IMR-90 (cell line): ENCODE measurements at regions not wholly inside any gene's neighbourhood (a gene's known extent, or its start where the extent isn't known, plus 50 kb on each side); places are given as distances from the start of the nearest gene placed in this dataset.

Source experiments
- ATAC-seq: fragments of 200-7000 bp; cut with Tn5 transposase; 2 replicates; pipeline ENCODE4 v1.9.1; 2020; ENCODE audit warnings: low read depth, mild to moderate bottlenecking, moderate library complexity
- BruUV-seq: library from RNA; stranded (reverse); fragments of 400-500 nt; replicated peaks from 2 replicates; lab custom pipeline; 2021; lab: Mats Ljungman, UMichigan
- CTCF ChIA-PET: fragments of 300-600 bp; formaldehyde crosslinking; extraction: SDS; loops from one replicate; lab custom pipeline; 2021; ENCODE audit warnings: antibody characterized with exemption; lab: Yijun Ruan, JAX
- POLR2A ChIA-PET: fragments of 300-600 bp; sonication (Branson Sonifier 250); formaldehyde crosslinking; loops from one replicate; lab custom pipeline; 2022; ENCODE audit warnings: antibody characterized with exemption; ENCODE audit not compliant: unreplicated experiment; lab: Charles Lee
- DNase-seq: peaks from one replicate; pipeline ENCODE4 v3.0.0; 2013
- H2AFZ ChIP-seq: replicated peaks from 2 replicates; pipeline ENCODE3; 2013; ENCODE audit warnings: low read length, mild to moderate bottlenecking; ENCODE audit not compliant: poor library complexity
- H2AK5ac ChIP-seq: 2 replicates; pipeline ENCODE4 v1.6.1; 2013; ENCODE audit warnings: low read depth, low read length, inconsistent platforms
- H2AK9ac ChIP-seq: replicated peaks from 2 replicates; pipeline ENCODE3; 2013; ENCODE audit warnings: mild to moderate bottlenecking, low read depth, low read length, moderate library complexity; ENCODE audit not compliant: poor library complexity
- H2BK120ac ChIP-seq: 2 replicates; pipeline ENCODE4 v1.6.1; 2013; ENCODE audit warnings: low read depth, low read length, inconsistent platforms
- H2BK15ac ChIP-seq: 3 replicates; pipeline ENCODE4 v1.6.1; 2013; ENCODE audit warnings: low read depth, low read length, inconsistent platforms
- H2BK20ac ChIP-seq: 2 replicates; pipeline ENCODE4 v1.6.1; 2013; ENCODE audit warnings: low read depth, mild to moderate bottlenecking, inconsistent platforms, low read length, moderate library complexity
- H2BK5ac ChIP-seq: 2 replicates; pipeline ENCODE4 v1.6.1; 2013; ENCODE audit warnings: mild to moderate bottlenecking, low read depth, low read length, inconsistent platforms; ENCODE audit not compliant: poor library complexity, severe bottlenecking
- H3K14ac ChIP-seq: replicated peaks from 2 replicates; pipeline ENCODE4 v1.6.1; 2013; ENCODE audit warnings: low read depth, low read length, inconsistent platforms
- H3K18ac ChIP-seq: 2 replicates; pipeline ENCODE4 v1.6.1; 2013; ENCODE audit warnings: low read depth, low read length, control low read depth
- H3K23ac ChIP-seq: 2 replicates; pipeline ENCODE4 v1.6.1; 2013; ENCODE audit warnings: low read depth, low read length, inconsistent platforms
- H3K27ac ChIP-seq: 2 replicates; pipeline ENCODE4 v1.5.1; 2013; ENCODE audit warnings: mild to moderate bottlenecking, control low read depth, low read length; ENCODE audit not compliant: insufficient read depth
- H3K27me3 ChIP-seq: 2 replicates; pipeline ENCODE4 v1.6.1; 2013; ENCODE audit warnings: low read length; ENCODE audit not compliant: control insufficient read depth, insufficient read depth
- H3K36me3 ChIP-seq: 2 replicates; pipeline ENCODE4 v1.6.1; 2013; ENCODE audit warnings: low read length, mixed read lengths; ENCODE audit not compliant: control insufficient read depth, insufficient read depth
- H3K4ac ChIP-seq: 2 replicates; pipeline ENCODE4 v1.6.1; 2013; ENCODE audit warnings: low read depth, low read length, inconsistent platforms
- H3K4me1 ChIP-seq: 2 replicates; pipeline ENCODE4 v1.6.1; 2013; ENCODE audit warnings: low read length, mixed read lengths; ENCODE audit not compliant: control insufficient read depth, insufficient read depth
- H3K4me2 ChIP-seq: 2 replicates; pipeline ENCODE4 v1.6.1; 2013; ENCODE audit warnings: low read depth, mild to moderate bottlenecking, control low read depth, low read length, moderate library complexity
- H3K4me3 ChIP-seq: 2 replicates; pipeline ENCODE4 v1.5.1; 2013; ENCODE audit warnings: low read depth, mild to moderate bottlenecking, control low read depth, low read length, moderate library complexity; ENCODE audit not compliant: insufficient read depth
- H3K56ac ChIP-seq: 2 replicates; pipeline ENCODE4 v1.6.1; 2013; ENCODE audit warnings: low read length, inconsistent platforms; ENCODE audit not compliant: insufficient read depth; ENCODE audit errors: extremely low read depth
- H3K79me1 ChIP-seq, 2 experiments: 2 replicates each; pipeline ENCODE4 v1.6.1; 2013; ENCODE audit warnings: low read length in 2 of 2, inconsistent platforms in 1 of 2, low read depth in 1 of 2
- H3K9ac ChIP-seq: 2 replicates; pipeline ENCODE4 v1.6.1; 2013; ENCODE audit warnings: low read depth, low read length, control low read depth
- H3K9me1 ChIP-seq: 2 replicates; pipeline ENCODE4 v1.6.1; 2013; ENCODE audit warnings: low read length, inconsistent platforms; ENCODE audit not compliant: insufficient read depth
- H3K9me3 ChIP-seq: 2 replicates; pipeline ENCODE4 v1.6.1; 2013; ENCODE audit warnings: low read length; ENCODE audit not compliant: control insufficient read depth, insufficient read depth
- H4K20me1 ChIP-seq: 2 replicates; pipeline ENCODE4 v1.6.1; 2013; ENCODE audit warnings: low read length, inconsistent platforms; ENCODE audit not compliant: insufficient read depth
- H4K5ac ChIP-seq: 2 replicates; pipeline ENCODE4 v1.6.1; 2013; ENCODE audit warnings: mild to moderate bottlenecking, low read depth, low read length, control low read depth
- H4K8ac ChIP-seq, 2 experiments: 2 replicates each; pipeline ENCODE4 v1.6.1; 2013; ENCODE audit warnings: low read depth in 2 of 2, low read length in 2 of 2, control low read depth in 1 of 2, inconsistent platforms in 1 of 2
- H4K91ac ChIP-seq: 2 replicates; pipeline ENCODE4 v1.6.1; 2013; ENCODE audit warnings: low read depth, low read length, inconsistent platforms; ENCODE audit not compliant: insufficient read depth
- BHLHE40 ChIP-seq: fragments of 150-350 bp; IDR thresholded peaks from 2 replicates; pipeline ENCODE4 v1.6.1; 2016; ENCODE audit warnings: mild to moderate bottlenecking, low read depth, low read length
- CEBPB ChIP-seq: IDR thresholded peaks from 2 replicates; pipeline ENCODE4 v1.6.1; 2012; ENCODE audit warnings: low read depth, low read length, improper control_type of control experiment
- CHD1 ChIP-seq: IDR thresholded peaks from 2 replicates; pipeline ENCODE4 v1.6.1; 2012; ENCODE audit warnings: low read depth, low read length, improper control_type of control experiment
- CTCF ChIP-seq: conservative IDR thresholded peaks from 2 replicates; pipeline ENCODE4 v1.5.1; 2012; ENCODE audit warnings: mild to moderate bottlenecking, low read depth, low read length, improper control_type of control experiment
- ELK1 ChIP-seq: fragments of 150-350 bp; IDR thresholded peaks from 2 replicates; pipeline ENCODE4 v1.6.1; 2016; ENCODE audit warnings: low read depth, mild to moderate bottlenecking, low read length, moderate library complexity, borderline replicate concordance
- FOS ChIP-seq: fragments of 150-350 bp; IDR thresholded peaks from 2 replicates; pipeline ENCODE4 v1.6.1; 2016; ENCODE audit warnings: low read depth, low read length
- MAFK ChIP-seq: IDR thresholded peaks from 2 replicates; pipeline ENCODE4 v1.6.1; 2012; ENCODE audit warnings: low read depth, low read length, improper control_type of control experiment
- MAZ ChIP-seq: IDR thresholded peaks from 2 replicates; pipeline ENCODE4 v1.6.1; 2012; ENCODE audit warnings: low read depth, mild to moderate bottlenecking, low read length, improper control_type of control experiment, moderate library complexity, borderline replicate concordance
- MXI1 ChIP-seq: IDR thresholded peaks from 2 replicates; pipeline ENCODE4 v1.6.1; 2012; ENCODE audit warnings: low read depth, mild to moderate bottlenecking, low read length, moderate library complexity, borderline replicate concordance
- NFE2L2 ChIP-seq: fragments of 150-350 bp; IDR thresholded peaks from 2 replicates; pipeline ENCODE4 v1.6.1; 2016; ENCODE audit warnings: low read depth, mild to moderate bottlenecking, low read length
- POLR2A ChIP-seq: IDR thresholded peaks from 2 replicates; pipeline ENCODE4 v1.6.1; 2012; ENCODE audit warnings: mild to moderate bottlenecking, low read depth, low read length
- RAD21 ChIP-seq: IDR thresholded peaks from 2 replicates; pipeline ENCODE4 v1.6.1; 2012; ENCODE audit warnings: low read length, improper control_type of control experiment
- RCOR1 ChIP-seq: IDR thresholded peaks from 2 replicates; pipeline ENCODE4 v1.6.1; 2012; ENCODE audit warnings: mild to moderate bottlenecking, low read length, improper control_type of control experiment; ENCODE audit not compliant: insufficient replicate concordance
- RFX5 ChIP-seq: IDR thresholded peaks from 2 replicates; pipeline ENCODE4 v1.8.0; 2012; ENCODE audit warnings: low read depth, mild to moderate bottlenecking, low read length, moderate library complexity
- SMC3 ChIP-seq: fragments of 150-350 bp; IDR thresholded peaks from 2 replicates; pipeline ENCODE4 v1.6.1; 2016; ENCODE audit warnings: low read depth, mild to moderate bottlenecking, antibody characterized with exemption, low read length, moderate library complexity
- USF2 ChIP-seq: fragments of 150-350 bp; IDR thresholded peaks from 2 replicates; pipeline ENCODE4 v1.6.1; 2017; ENCODE audit warnings: mild to moderate bottlenecking, antibody characterized with exemption, low read length, low read depth
- WGBS, 2 experiments: methylation state at CpG; one replicate each; pipeline versions ENCODE4 v1.1.5 to v1.1.7; 2013; ENCODE audit warnings: missing lambda C conversion rate in 2 of 2; ENCODE audit not compliant: insufficient read length in 1 of 2; ENCODE audit errors: extremely low coverage in 2 of 2; 5-methylcytosine and 5-hydroxymethylcytosine counted together
- dilution Hi-C: fragments of 300-500 bp; cut with HindIII; formaldehyde crosslinking; loops from one replicate; pipeline ENCODE4 v1.14.3; 2018; ENCODE audit warnings: low sequenced_read_pairs; ENCODE audit not compliant: unreplicated experiment
- in situ Hi-C: fragments of 300-500 bp; cut with MboI; formaldehyde crosslinking; loops from 3 replicates; pipeline ENCODE4 v1.14.3; 2019; ENCODE audit warnings: low sequenced_read_pairs, inconsistent platforms, mixed read lengths
- intact Hi-C: fragments of 100-400 bp; cut with micrococcal nuclease; formaldehyde crosslinking; loops from 2 replicates; pipeline ENCODE4 v1.10.0; 2022

GRCh38 chr7:85895835-85896234, 709.0 kb upstream of the SEMA3D start:
- H2BK20ac ChIP-seq = no peak overlapping the region
- H2AFZ ChIP-seq = no peak overlapping the region
- H2AK5ac ChIP-seq = no peak overlapping the region
- no peaks in the 10 kb centered on the region for H3K36me3 ChIP-seq
- intact Hi-C loops (no loop called here), in situ Hi-C loops (loop anchor here (10.0 to 25.0 kb wide), 2 partner anchors 566 to 1009 kb away; no protein-coding TSS in a partner anchor), dilution Hi-C loops (no loop called here)
- H3K14ac ChIP-seq = no peak overlapping the region
- CTCF ChIA-PET = no interaction called here
- H3K79me1 ChIP-seq = no peaks in the 10 kb centered on the region
- POLR2A ChIA-PET = no interaction called here
- ATAC-seq (no peak), DNase-seq (no peak)
- no peaks in the 10 kb centered on the region for H3K27me3 ChIP-seq
- H4K91ac ChIP-seq = no peak overlapping the region
- no peaks in the 10 kb centered on the region for H3K9me3 ChIP-seq
- H4K8ac ChIP-seq = no peak overlapping the region
- H3K4ac ChIP-seq = no peak overlapping the region
- H3K4me1 ChIP-seq = no peaks in the 10 kb centered on the region
- H3K9me1 ChIP-seq = no peaks in the 10 kb centered on the region
- no peak overlapping the region for H2BK5ac ChIP-seq
- no peaks in the 10 kb centered on the region for H4K20me1 ChIP-seq
- H4K5ac ChIP-seq = no peak overlapping the region
- H3K18ac ChIP-seq = no peak overlapping the region
- H2AK9ac ChIP-seq = no peak overlapping the region
- H2BK120ac ChIP-seq = no peak overlapping the region
- no peak overlapping the region for H3K56ac ChIP-seq
- no peak overlapping the region for H3K27ac ChIP-seq
- no peak overlapping the region for H3K4me3 ChIP-seq
- BruUV-seq = no TSS peak
- no peak overlapping the region for H3K23ac ChIP-seq
- no peak overlapping the region for H3K9ac ChIP-seq
- no CpG with 5 or more reads among the region's 1 CpG for WGBS, 2 experiments
- no peak overlapping the region for H2BK15ac ChIP-seq
- no peak overlapping the region for H3K4me2 ChIP-seq
- TF ChIP-seq RFX5 (no peak), MAFK (no peak), RAD21 (no peak), SMC3 (no peak), MAZ (no peak), POLR2A (no peak), USF2 (no peak), CEBPB (no peak), CTCF (no peak), ELK1 (no peak), BHLHE40 (no peak), MXI1 (no peak), NFE2L2 (no peak), RCOR1 (no peak), FOS (no peak), CHD1 (no peak)
